Neural cell (in vitro differentiated cells): ENCODE measurements at regions not wholly inside any gene's neighbourhood (a gene's known extent, or its start where the extent isn't known, plus 50 kb on each side); places are given as distances from the start of the nearest gene placed in this dataset.

ENCODE experiments used
- H2AFZ ChIP-seq: fragments of 200-600, 300-800 bp; sonication (generic), shearing (Covaris generic); 2 replicates; pipeline ENCODE4 v1.6.0; 2014; ENCODE audit warnings: low read depth, mild to moderate bottlenecking, antibody characterized with exemption, low read length, moderate library complexity
- H3F3A ChIP-seq: fragments of 200-600 bp; shearing (Covaris generic); 2 replicates; pipeline ENCODE4 v1.6.1; 2016; ENCODE audit warnings: mild to moderate bottlenecking, moderate library complexity, mixed read lengths, antibody characterized with exemption, low read length; ENCODE audit not compliant: insufficient read depth, poor library complexity, severe bottlenecking
- H3K27ac ChIP-seq: fragments of 200-600, 300-800 bp; sonication (generic), shearing (Covaris generic); 2 replicates; pipeline ENCODE4 v1.5.1; 2014; ENCODE audit warnings: mild to moderate bottlenecking, low read length, moderate library complexity
- H3K27me3 ChIP-seq: fragments of 300-800, 200-600 bp; sonication (generic), shearing (Covaris generic); 2 replicates; pipeline ENCODE4 v1.6.0; 2014; ENCODE audit warnings: mild to moderate bottlenecking, low read depth, low read length, moderate library complexity; ENCODE audit not compliant: insufficient read depth
- H3K36me3 ChIP-seq: fragments of 300-800, 200-600 bp; sonication (generic), shearing (Covaris generic); 2 replicates; pipeline ENCODE4 v1.5.1; 2014; ENCODE audit warnings: mild to moderate bottlenecking, antibody characterized with exemption, low read length, moderate library complexity; ENCODE audit not compliant: insufficient read depth
- H3K4me2 ChIP-seq: fragments of 300-800, 200-600 bp; sonication (generic), shearing (Covaris generic); 2 replicates; pipeline ENCODE4 v1.6.0; 2014; ENCODE audit warnings: mild to moderate bottlenecking, low read length
- H3K4me3 ChIP-seq: fragments of 300-800, 200-600 bp; sonication (generic), shearing (Covaris generic); 2 replicates; pipeline ENCODE4 v1.5.1; 2014; ENCODE audit warnings: mild to moderate bottlenecking, low read length, moderate library complexity
- H3K79me2 ChIP-seq: fragments of 200-600 bp; shearing (Covaris generic); replicated peaks from 2 replicates; pipeline ENCODE4 v1.6.0; 2014; ENCODE audit warnings: mild to moderate bottlenecking, low read length, moderate library complexity; ENCODE audit not compliant: insufficient read depth
- H3K9ac ChIP-seq: fragments of 300-800, 200-600 bp; sonication (generic), shearing (Covaris generic); 2 replicates; pipeline ENCODE4 v1.6.1; 2016; ENCODE audit warnings: mild to moderate bottlenecking, low read length, mixed read lengths
- H3K9me2 ChIP-seq: fragments of 200-600 bp; shearing (Covaris generic); 2 replicates; pipeline ENCODE4 v1.6.1; 2016; ENCODE audit warnings: mild to moderate bottlenecking, low read length, mixed read lengths; ENCODE audit not compliant: insufficient read depth
- H3K9me3 ChIP-seq: fragments of 200-600, 300-800 bp; sonication (generic), shearing (Covaris generic); 2 replicates; pipeline ENCODE4 v1.6.1; 2016; ENCODE audit warnings: mild to moderate bottlenecking, mixed run types, low read length, moderate library complexity, mixed read lengths
- H4K20me1 ChIP-seq: fragments of 200-600 bp; shearing (Covaris generic); 2 replicates; pipeline ENCODE4 v1.6.1; 2016; ENCODE audit warnings: mild to moderate bottlenecking, mixed run types; ENCODE audit not compliant: insufficient read depth
- EP300 ChIP-seq: fragments of 450-650 bp; conservative IDR thresholded peaks from 2 replicates; pipeline ENCODE4 v1.6.1; 2014; ENCODE audit warnings: antibody characterized with exemption, mild to moderate bottlenecking, moderate library complexity; ENCODE audit not compliant: poor library complexity, severe bottlenecking
- EZH2 ChIP-seq: fragments of 200-600, 300-800 bp; shearing (Covaris generic), sonication (generic); IDR thresholded peaks from 2 replicates; pipeline ENCODE4 v1.6.1; 2014; ENCODE audit warnings: antibody characterized with exemption, low read length, borderline replicate concordance, mild to moderate bottlenecking; ENCODE audit not compliant: insufficient read depth, poor library complexity, severe bottlenecking
- MXI1 ChIP-seq: fragments of 450-650 bp; conservative IDR thresholded peaks from 2 replicates; pipeline ENCODE4 v1.6.1; 2014; ENCODE audit warnings: antibody characterized with exemption, mild to moderate bottlenecking; ENCODE audit not compliant: poor library complexity, severe bottlenecking
- POLR2AphosphoS5 ChIP-seq: IDR thresholded peaks from 2 replicates; pipeline ENCODE4 v1.6.1; 2012
- RAD21 ChIP-seq: fragments of 450-650 bp; conservative IDR thresholded peaks from 2 replicates; pipeline ENCODE4 v1.6.1; 2014; ENCODE audit warnings: antibody characterized with exemption, mild to moderate bottlenecking, moderate library complexity
- REST ChIP-seq: IDR thresholded peaks from 2 replicates; pipeline ENCODE4 v1.6.1; 2012; ENCODE audit warnings: borderline replicate concordance
- SMC3 ChIP-seq: fragments of 450-650 bp; conservative IDR thresholded peaks from 2 replicates; pipeline ENCODE4 v1.6.1; 2014; ENCODE audit warnings: antibody characterized with exemption, mild to moderate bottlenecking, moderate library complexity; ENCODE audit not compliant: poor library complexity
- TAF1 ChIP-seq: IDR thresholded peaks from 2 replicates; pipeline ENCODE4 v1.6.1; 2012; ENCODE audit warnings: low read depth
- TF ChIP-seq, protein P1 (sequence below): fragments of 450-650 bp; IDR thresholded peaks from 2 replicates; pipeline ENCODE4 v1.5.1; 2014; ENCODE audit warnings: antibody characterized with exemption, mild to moderate bottlenecking, moderate library complexity; ENCODE audit not compliant: poor library complexity, severe bottlenecking

GRCh38 chr10:78879621-78880020 lies 189.1 kb upstream of the ZMIZ1 start:
- no peak overlapping the region for H3K27ac ChIP-seq
- no peaks in the 10 kb centered on the region for H3K9me3 ChIP-seq
- no peak for TF ChIP-seq REST
- TF ChIP-seq RAD21 = no peak
- TF ChIP-seq, protein P1, sequence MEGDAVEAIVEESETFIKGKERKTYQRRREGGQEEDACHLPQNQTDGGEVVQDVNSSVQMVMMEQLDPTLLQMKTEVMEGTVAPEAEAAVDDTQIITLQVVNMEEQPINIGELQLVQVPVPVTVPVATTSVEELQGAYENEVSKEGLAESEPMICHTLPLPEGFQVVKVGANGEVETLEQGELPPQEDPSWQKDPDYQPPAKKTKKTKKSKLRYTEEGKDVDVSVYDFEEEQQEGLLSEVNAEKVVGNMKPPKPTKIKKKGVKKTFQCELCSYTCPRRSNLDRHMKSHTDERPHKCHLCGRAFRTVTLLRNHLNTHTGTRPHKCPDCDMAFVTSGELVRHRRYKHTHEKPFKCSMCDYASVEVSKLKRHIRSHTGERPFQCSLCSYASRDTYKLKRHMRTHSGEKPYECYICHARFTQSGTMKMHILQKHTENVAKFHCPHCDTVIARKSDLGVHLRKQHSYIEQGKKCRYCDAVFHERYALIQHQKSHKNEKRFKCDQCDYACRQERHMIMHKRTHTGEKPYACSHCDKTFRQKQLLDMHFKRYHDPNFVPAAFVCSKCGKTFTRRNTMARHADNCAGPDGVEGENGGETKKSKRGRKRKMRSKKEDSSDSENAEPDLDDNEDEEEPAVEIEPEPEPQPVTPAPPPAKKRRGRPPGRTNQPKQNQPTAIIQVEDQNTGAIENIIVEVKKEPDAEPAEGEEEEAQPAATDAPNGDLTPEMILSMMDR = no peak
- no peak for TF ChIP-seq POLR2AphosphoS5
- TF ChIP-seq EZH2 = no peak
- no peak for TF ChIP-seq SMC3
- no peak for TF ChIP-seq EP300
- TF ChIP-seq TAF1 = no peak
- TF ChIP-seq MXI1 = no peak
- H3K4me3 ChIP-seq = no peak overlapping the region
- H3K36me3 ChIP-seq = no peaks in the 10 kb centered on the region
- no peaks in the 10 kb centered on the region for H4K20me1 ChIP-seq
- H2AFZ ChIP-seq = no peak overlapping the region
- no peaks in the 10 kb centered on the region for H3K79me2 ChIP-seq
- no peak overlapping the region for H3K4me2 ChIP-seq
- H3K9me2 ChIP-seq = no peaks in the 10 kb centered on the region
- H3K27me3 ChIP-seq = no peaks in the 10 kb centered on the region
- no peak overlapping the region for H3K9ac ChIP-seq
- no peaks in the 10 kb centered on the region for H3F3A ChIP-seq

GRCh38 chr10:78886129-78886528 lies 182.6 kb upstream of the ZMIZ1 start:
- no peak overlapping the region for H3K9ac ChIP-seq
- no peak overlapping the region for H3K27ac ChIP-seq
- H3K27me3 ChIP-seq = no peaks in the 10 kb centered on the region
- TF ChIP-seq, protein P1 = no peak
- TF ChIP-seq EP300 (no peak), TAF1 (no peak), SMC3 (no peak), POLR2AphosphoS5 (no peak), RAD21 (no peak), MXI1 (no peak), REST (no peak), EZH2 (no peak)
- H2AFZ ChIP-seq = no peak overlapping the region
- H4K20me1 ChIP-seq = no peaks in the 10 kb centered on the region
- no peaks in the 10 kb centered on the region for H3K36me3 ChIP-seq
- H3K79me2 ChIP-seq = no peaks in the 10 kb centered on the region
- H3K9me3 ChIP-seq = no peaks in the 10 kb centered on the region
- H3K9me2 ChIP-seq = no peaks in the 10 kb centered on the region
- H3K4me3 ChIP-seq = no peak overlapping the region
- H3F3A ChIP-seq = no peaks in the 10 kb centered on the region
- H3K4me2 ChIP-seq = no peak overlapping the region
